WTC11 (cell line): ENCODE measurements at regions not wholly inside any gene's neighbourhood (a gene's known extent, or its start where the extent isn't known, plus 50 kb on each side); places are given as distances from the start of the nearest gene placed in this dataset.

Experiments
- ATAC-seq: fragments of 200-7000 bp; cut with Tn5 transposase; 2 replicates; pipeline ENCODE4 v1.10.0; 2021; ENCODE audit warnings: mild to moderate bottlenecking, moderate library complexity
- CTCF ChIA-PET: fragments of 300-600 bp; sonication (Branson Sonifier 250); formaldehyde crosslinking; loops from one replicate; lab custom pipeline; 2021; ENCODE audit warnings: antibody characterized with exemption; lab: Charles Lee
- POLR2A ChIA-PET: fragments of 350-600 bp; sonication (Branson Sonifier 250); formaldehyde crosslinking; loops from one replicate; lab custom pipeline; 2021; ENCODE audit warnings: antibody characterized with exemption; lab: Charles Lee
- DNase-seq: peaks from one replicate; pipeline ENCODE4 v3.0.0; 2021; ENCODE audit warnings: low spot score
- H3K27ac Mint-ChIP-seq: 2 replicates; pipeline ENCODE4 v1.8.0; 2021; ENCODE audit warnings: mixed read lengths
- H3K27me3 Mint-ChIP-seq: 2 replicates; pipeline ENCODE4 v1.8.0; 2021; ENCODE audit warnings: low read depth, mild to moderate bottlenecking, moderate library complexity, mixed read lengths
- H3K36me3 Mint-ChIP-seq: 2 replicates; pipeline ENCODE4 v1.8.0; 2021; ENCODE audit warnings: mixed read lengths
- H3K4me1 Mint-ChIP-seq: 2 replicates; pipeline ENCODE4 v1.8.0; 2022; ENCODE audit warnings: mixed read lengths
- H3K4me3 Mint-ChIP-seq: 2 replicates; pipeline ENCODE4 v1.8.0; 2021; ENCODE audit warnings: mild to moderate bottlenecking, moderate library complexity, mixed read lengths
- H3K9me3 Mint-ChIP-seq: 2 replicates; pipeline ENCODE4 v1.8.0; 2021; ENCODE audit warnings: mixed read lengths
- ATF1 ChIP-seq: sonication (generic); formaldehyde crosslinking; IDR thresholded peaks from 2 replicates; pipeline ENCODE4 v1.8.1; 2023; ENCODE audit warnings: mild to moderate bottlenecking, moderate library complexity, missing genetic modification reagents
- CBFB ChIP-seq: sonication (generic); formaldehyde crosslinking; IDR thresholded peaks from 2 replicates; pipeline ENCODE4 v1.8.1; 2022; ENCODE audit warnings: mild to moderate bottlenecking, low read depth, missing genetic modification reagents
- ELF4 ChIP-seq: sonication (generic); formaldehyde crosslinking; IDR thresholded peaks from 2 replicates; pipeline ENCODE4 v1.8.1; 2022; ENCODE audit warnings: low read depth, mild to moderate bottlenecking, moderate library complexity, missing genetic modification reagents
- FOXJ3 ChIP-seq: sonication (generic); formaldehyde crosslinking; IDR thresholded peaks from 2 replicates; pipeline ENCODE4 v1.9.0; 2021; ENCODE audit warnings: missing genetic modification reagents, mild to moderate bottlenecking, borderline replicate concordance
- HMGA2 ChIP-seq: fragments of 250-450 bp; sonication (Bioruptor Pico); IDR thresholded peaks from 2 replicates; pipeline ENCODE4 v1.4.0; 2021; ENCODE audit warnings: mild to moderate bottlenecking, moderate library complexity
- HMGXB4 ChIP-seq: sonication (generic); formaldehyde crosslinking; IDR thresholded peaks from 2 replicates; pipeline ENCODE4 v1.8.1; 2023; ENCODE audit warnings: mild to moderate bottlenecking, moderate library complexity, missing genetic modification reagents
- NR2C2 ChIP-seq: sonication (generic); formaldehyde crosslinking; IDR thresholded peaks from 2 replicates; pipeline ENCODE4 v1.8.0; 2022; ENCODE audit warnings: mild to moderate bottlenecking, missing genetic modification reagents
- TCF7 ChIP-seq: sonication (generic); formaldehyde crosslinking; IDR thresholded peaks from 2 replicates; pipeline ENCODE4 v1.8.0; 2022; ENCODE audit warnings: mild to moderate bottlenecking, low read depth, missing genetic modification reagents, moderate library complexity
- TEAD1 ChIP-seq: sonication (generic); formaldehyde crosslinking; IDR thresholded peaks from 2 replicates; pipeline ENCODE4 v1.8.0; 2022; ENCODE audit warnings: mild to moderate bottlenecking, missing genetic modification reagents
- TEAD4 ChIP-seq: sonication (generic); formaldehyde crosslinking; IDR thresholded peaks from 2 replicates; pipeline ENCODE4 v1.8.0; 2022; ENCODE audit warnings: mild to moderate bottlenecking, missing genetic modification reagents
- TP53 ChIP-seq: sonication (generic); formaldehyde crosslinking; IDR thresholded peaks from 2 replicates; pipeline ENCODE4 v1.8.1; 2023; ENCODE audit warnings: mild to moderate bottlenecking, missing genetic modification reagents
- USF2 ChIP-seq: sonication (generic); formaldehyde crosslinking; IDR thresholded peaks from 2 replicates; pipeline ENCODE4 v1.8.1; 2023; ENCODE audit warnings: mild to moderate bottlenecking, missing genetic modification reagents, moderate library complexity
- ZBTB21 ChIP-seq: sonication (generic); formaldehyde crosslinking; IDR thresholded peaks from 2 replicates; pipeline ENCODE4 v1.8.1; 2023; ENCODE audit warnings: mild to moderate bottlenecking, missing genetic modification reagents, borderline replicate concordance
- ZMAT4 ChIP-seq: fragments of 250-450 bp; sonication (Bioruptor Pico); IDR thresholded peaks from 2 replicates; pipeline ENCODE4 v1.9.0; 2021; ENCODE audit warnings: mild to moderate bottlenecking
- ZNF138 ChIP-seq: sonication (generic); formaldehyde crosslinking; conservative IDR thresholded peaks from 2 replicates; pipeline ENCODE4 v1.8.1; 2022; ENCODE audit warnings: mild to moderate bottlenecking, moderate library complexity, missing genetic modification reagents
- ZNF219 ChIP-seq: sonication (generic); formaldehyde crosslinking; IDR thresholded peaks from 2 replicates; pipeline ENCODE4 v1.8.0; 2023; ENCODE audit warnings: missing genetic modification reagents, mild to moderate bottlenecking, borderline replicate concordance
- ZNF232 ChIP-seq: sonication (generic); formaldehyde crosslinking; IDR thresholded peaks from 2 replicates; pipeline ENCODE4 v1.8.0; 2022; ENCODE audit warnings: mild to moderate bottlenecking, missing genetic modification reagents
- ZNF263 ChIP-seq: sonication (generic); formaldehyde crosslinking; IDR thresholded peaks from 2 replicates; pipeline ENCODE4 v1.8.1; 2022; ENCODE audit warnings: low read depth, mild to moderate bottlenecking, moderate library complexity, missing genetic modification reagents
- ZNF396 ChIP-seq: fragments of 250-450 bp; sonication (Bioruptor Pico); IDR thresholded peaks from 2 replicates; pipeline ENCODE4 v1.8.0; 2021; ENCODE audit warnings: mild to moderate bottlenecking, moderate library complexity, borderline replicate concordance
- TF ChIP-seq, protein P1 (sequence below): sonication (generic); formaldehyde crosslinking; IDR thresholded peaks from 2 replicates; pipeline ENCODE4 v1.8.0; 2023; ENCODE audit warnings: missing genetic modification reagents, mild to moderate bottlenecking, borderline replicate concordance
- TF ChIP-seq, protein P2 (sequence below): sonication (generic); formaldehyde crosslinking; IDR thresholded peaks from 2 replicates; pipeline ENCODE4 v1.8.1; 2022; ENCODE audit warnings: mild to moderate bottlenecking, moderate library complexity, missing genetic modification reagents

GRCh38 chr2:239858179-239858578 lies 167.0 kb downstream of the NDUFA10 start:
- no peak for TF ChIP-seq TP53 (CRISPR knock-in tag)
- TF ChIP-seq ZNF138 (CRISPR knock-in tag): no peak
- TF ChIP-seq TCF7 (CRISPR knock-in tag): no peak
- TF ChIP-seq, protein P1, sequence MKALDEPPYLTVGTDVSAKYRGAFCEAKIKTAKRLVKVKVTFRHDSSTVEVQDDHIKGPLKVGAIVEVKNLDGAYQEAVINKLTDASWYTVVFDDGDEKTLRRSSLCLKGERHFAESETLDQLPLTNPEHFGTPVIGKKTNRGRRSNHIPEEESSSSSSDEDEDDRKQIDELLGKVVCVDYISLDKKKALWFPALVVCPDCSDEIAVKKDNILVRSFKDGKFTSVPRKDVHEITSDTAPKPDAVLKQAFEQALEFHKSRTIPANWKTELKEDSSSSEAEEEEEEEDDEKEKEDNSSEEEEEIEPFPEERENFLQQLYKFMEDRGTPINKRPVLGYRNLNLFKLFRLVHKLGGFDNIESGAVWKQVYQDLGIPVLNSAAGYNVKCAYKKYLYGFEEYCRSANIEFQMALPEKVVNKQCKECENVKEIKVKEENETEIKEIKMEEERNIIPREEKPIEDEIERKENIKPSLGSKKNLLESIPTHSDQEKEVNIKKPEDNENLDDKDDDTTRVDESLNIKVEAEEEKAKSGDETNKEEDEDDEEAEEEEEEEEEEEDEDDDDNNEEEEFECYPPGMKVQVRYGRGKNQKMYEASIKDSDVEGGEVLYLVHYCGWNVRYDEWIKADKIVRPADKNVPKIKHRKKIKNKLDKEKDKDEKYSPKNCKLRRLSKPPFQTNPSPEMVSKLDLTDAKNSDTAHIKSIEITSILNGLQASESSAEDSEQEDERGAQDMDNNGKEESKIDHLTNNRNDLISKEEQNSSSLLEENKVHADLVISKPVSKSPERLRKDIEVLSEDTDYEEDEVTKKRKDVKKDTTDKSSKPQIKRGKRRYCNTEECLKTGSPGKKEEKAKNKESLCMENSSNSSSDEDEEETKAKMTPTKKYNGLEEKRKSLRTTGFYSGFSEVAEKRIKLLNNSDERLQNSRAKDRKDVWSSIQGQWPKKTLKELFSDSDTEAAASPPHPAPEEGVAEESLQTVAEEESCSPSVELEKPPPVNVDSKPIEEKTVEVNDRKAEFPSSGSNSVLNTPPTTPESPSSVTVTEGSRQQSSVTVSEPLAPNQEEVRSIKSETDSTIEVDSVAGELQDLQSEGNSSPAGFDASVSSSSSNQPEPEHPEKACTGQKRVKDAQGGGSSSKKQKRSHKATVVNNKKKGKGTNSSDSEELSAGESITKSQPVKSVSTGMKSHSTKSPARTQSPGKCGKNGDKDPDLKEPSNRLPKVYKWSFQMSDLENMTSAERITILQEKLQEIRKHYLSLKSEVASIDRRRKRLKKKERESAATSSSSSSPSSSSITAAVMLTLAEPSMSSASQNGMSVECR (CRISPR knock-in tag): no peak
- Mint-ChIP-seq H3K4me1 (no peaks in the 10 kb centered on the region), H3K9me3 (peaks cover 23% of the 10 kb centered on the region), H3K4me3 (no peak overlapping the region), H3K27me3 (no peaks in the 10 kb centered on the region; the same call in 1 of the 2 replicates), H3K27ac (no peak overlapping the region), H3K36me3 (peaks cover 7% of the 10 kb centered on the region; the same call in 1 of the 2 replicates)
- ChIA-PET POLR2A (no interaction called here), CTCF (no interaction called here)
- DNase-seq (no peak), ATAC-seq (no peak)

- TF ChIP-seq HMGXB4: no peak
- no peak for TF ChIP-seq ATF1
- TF ChIP-seq, protein P2, sequence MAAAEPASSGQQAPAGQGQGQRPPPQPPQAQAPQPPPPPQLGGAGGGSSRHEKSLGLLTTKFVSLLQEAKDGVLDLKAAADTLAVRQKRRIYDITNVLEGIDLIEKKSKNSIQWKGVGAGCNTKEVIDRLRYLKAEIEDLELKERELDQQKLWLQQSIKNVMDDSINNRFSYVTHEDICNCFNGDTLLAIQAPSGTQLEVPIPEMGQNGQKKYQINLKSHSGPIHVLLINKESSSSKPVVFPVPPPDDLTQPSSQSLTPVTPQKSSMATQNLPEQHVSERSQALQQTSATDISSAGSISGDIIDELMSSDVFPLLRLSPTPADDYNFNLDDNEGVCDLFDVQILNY (CRISPR knock-in tag): no peak
- TF ChIP-seq CBFB: no peak
- TF ChIP-seq NR2C2: no peak
- no peak for TF ChIP-seq ZNF396 (CRISPR knock-in tag)
- TF ChIP-seq TEAD4 (CRISPR knock-in tag): no peak
- no peak for TF ChIP-seq ZNF232 (CRISPR knock-in tag)
- no peak for TF ChIP-seq ZNF219
- TF ChIP-seq ZBTB21 (CRISPR knock-in tag): no peak
- TF ChIP-seq ELF4 (CRISPR knock-in tag): no peak
- no peak for TF ChIP-seq ZNF263 (CRISPR knock-in tag)
- CTCF ChIA-PET: no interaction called here
- H3K27me3 Mint-ChIP-seq: no peaks in the 10 kb centered on the region; the same call in 1 of the 2 replicates
- ATAC-seq: no peak
- no peak overlapping the region for H3K27ac Mint-ChIP-seq
- POLR2A ChIA-PET: no interaction called here
- H3K4me1 Mint-ChIP-seq: no peaks in the 10 kb centered on the region
- no peak for DNase-seq
- peaks cover 7% of the 10 kb centered on the region; the same call in 1 of the 2 replicates for H3K36me3 Mint-ChIP-seq
- no peak overlapping the region for H3K4me3 Mint-ChIP-seq
- peaks cover 23% of the 10 kb centered on the region for H3K9me3 Mint-ChIP-seq
These were observed 167.6 kb downstream of the NDUFA10 start for GRCh38 chr2:239857591-239857990.

DNA sequence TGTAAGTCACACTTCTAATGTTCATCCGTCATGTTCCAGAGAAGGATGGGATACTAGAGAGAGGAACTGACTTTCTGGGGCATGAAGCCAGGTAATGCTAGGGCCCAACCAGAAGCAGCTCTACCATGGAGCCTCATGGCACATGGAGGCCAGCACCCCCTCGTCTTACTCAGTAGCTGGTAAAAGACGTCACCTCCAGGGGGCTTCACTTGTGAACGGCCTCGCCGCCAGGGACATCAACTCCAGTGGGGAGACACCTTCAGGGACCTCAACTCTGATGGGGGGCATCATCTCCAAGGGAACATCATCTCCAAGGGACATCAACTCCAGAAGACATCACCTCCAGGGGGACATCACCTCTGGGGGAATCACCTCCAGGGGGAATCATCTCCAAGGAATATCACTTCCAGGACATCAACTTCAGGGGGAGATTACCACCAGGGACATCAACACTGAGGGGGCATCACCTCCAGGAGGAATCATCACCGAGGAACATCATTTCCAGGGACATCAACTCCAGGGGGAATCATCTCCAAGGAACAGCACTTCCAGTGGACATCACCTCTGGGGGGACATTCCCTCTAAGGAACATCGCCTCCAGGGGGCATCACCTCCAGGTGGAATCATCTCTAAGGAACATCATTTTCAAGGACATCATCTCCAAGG lies 168.4 kb downstream of the NDUFA10 start:
- no peak for DNase-seq
- no peaks in the 10 kb centered on the region for H3K4me1 Mint-ChIP-seq
- no peak for TF ChIP-seq FOXJ3 (CRISPR knock-in tag)
- TF ChIP-seq ZBTB21 (CRISPR knock-in tag): no peak
- TF ChIP-seq USF2 (CRISPR knock-in tag): no peak
- no peak for TF ChIP-seq ZMAT4 (CRISPR knock-in tag)
- no peak for TF ChIP-seq ZNF232 (CRISPR knock-in tag)
- TF ChIP-seq ATF1: no peak
- TF ChIP-seq TEAD1 (CRISPR knock-in tag): no peak
- no peak for TF ChIP-seq HMGA2 (CRISPR knock-in tag)
- TF ChIP-seq, all 79 proteins: peak for 0
- CTCF ChIA-PET: no interaction called here
- POLR2A ChIA-PET: no interaction called here
- H3K4me3 Mint-ChIP-seq: no peak overlapping the region
- no peaks in the 10 kb centered on the region; the same call in 1 of the 2 replicates for H3K27me3 Mint-ChIP-seq
- peaks cover 7% of the 10 kb centered on the region; the same call in 1 of the 2 replicates for H3K36me3 Mint-ChIP-seq
- ATAC-seq: no peak
- H3K9me3 Mint-ChIP-seq: peaks cover 23% of the 10 kb centered on the region
- no peak overlapping the region for H3K27ac Mint-ChIP-seq
